GM12891 (cell line): ENCODE measurements at regions not wholly inside any gene's neighbourhood (a gene's known extent, or its start where the extent isn't known, plus 50 kb on each side); places are given as distances from the start of the nearest gene placed in this dataset.

Experiments used
- POLR2A ChIP-seq: IDR thresholded peaks from 2 replicates; pipeline ENCODE4 v1.6.1; 2011; ENCODE audit warnings: low read depth, low read length, control low read depth
- POLR2AphosphoS5 ChIP-seq: IDR thresholded peaks from 2 replicates; pipeline ENCODE4 v1.6.1; 2011; ENCODE audit warnings: low read depth, low read length, control low read depth
- POU2F2 ChIP-seq: IDR thresholded peaks from 2 replicates; pipeline ENCODE4 v1.6.1; 2011; ENCODE audit warnings: low read depth, mild to moderate bottlenecking, control low read depth, low read length, moderate library complexity
- SPI1 ChIP-seq: IDR thresholded peaks from 2 replicates; pipeline ENCODE4 v1.6.1; 2011; ENCODE audit warnings: low read depth, low read length, control low read depth

GRCh38 chr5:12162863-12163262 lies 258.6 kb upstream of the CTNND2 start:
- TF ChIP-seq POLR2A = no peak
- no peak for TF ChIP-seq POLR2AphosphoS5
- TF ChIP-seq POU2F2 = no peak
- no peak for TF ChIP-seq SPI1
